T-helper 17 cell (primary cell): ENCODE measurements at regions not wholly inside any gene's neighbourhood (a gene's known extent, or its start where the extent isn't known, plus 50 kb on each side); places are given as distances from the start of the nearest gene placed in this dataset.

Experiments used
- ATAC-seq: fragments of 150-1000 bp; cut with Tn5 transposase; 2 replicates; pipeline ENCODE4 v1.10.0; 2021; ENCODE audit warnings: mild to moderate bottlenecking, moderate library complexity
- DNase-seq, 3 donors: peaks; one replicate each; pipeline versions ENCODE4 v3.0.0 to v3.0.0-alpha.2; 2020 to 2021
- H3K9me3 ChIP-seq: one replicate; pipeline ENCODE4 v1.7.0; 2013; ENCODE audit warnings: low read length, mild to moderate bottlenecking; ENCODE audit not compliant: control insufficient read depth, poor library complexity, severe bottlenecking
- H3K27ac Mint-ChIP-seq: one replicate; pipeline ENCODE4 v1.8.0; 2022; ENCODE audit warnings: mild to moderate bottlenecking, moderate library complexity, mixed read lengths
- H3K27me3 Mint-ChIP-seq: one replicate; pipeline ENCODE4 v1.8.0; 2022; ENCODE audit warnings: mixed read lengths
- H3K36me3 Mint-ChIP-seq: one replicate; pipeline ENCODE4 v1.8.0; 2022; ENCODE audit warnings: low read depth, mixed read lengths
- H3K4me1 Mint-ChIP-seq: one replicate; pipeline ENCODE4 v1.8.0; 2022; ENCODE audit warnings: mild to moderate bottlenecking, mixed read lengths
- H3K4me3 Mint-ChIP-seq: one replicate; pipeline ENCODE4 v1.8.0; 2022; ENCODE audit warnings: mild to moderate bottlenecking, moderate library complexity, mixed read lengths

DNA sequence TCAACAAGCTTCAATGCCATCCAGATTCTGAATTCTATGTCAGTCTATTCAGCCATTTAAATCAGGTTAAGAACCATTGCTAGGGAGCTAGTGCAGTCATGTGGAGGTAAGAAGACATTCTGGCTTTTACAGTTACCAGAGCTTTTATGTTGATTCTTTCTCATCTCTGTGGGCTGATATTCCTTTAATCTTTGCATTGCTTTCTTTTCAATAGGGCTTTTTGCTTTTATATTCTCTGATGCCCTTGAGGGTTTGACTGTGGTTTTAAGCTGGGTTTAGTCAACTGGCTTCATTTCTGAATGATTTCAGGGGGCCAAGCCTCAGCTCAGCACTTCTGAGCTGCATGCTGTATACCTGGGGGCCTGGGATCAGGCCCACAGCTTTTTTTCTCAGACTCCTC is 51.0 kb upstream of the GORAB start:
- DNase-seq (no peak), ATAC-seq (no peak)
- Mint-ChIP-seq H3K4me3 (no peak overlapping the region), H3K27ac (no peak overlapping the region), H3K4me1 (no peaks in the 10 kb centered on the region), H3K36me3 (no peaks in the 10 kb centered on the region), H3K27me3 (peaks cover 25% of the 10 kb centered on the region)
- H3K9me3 ChIP-seq: no peaks in the 10 kb centered on the region
